GM15510 (cell line): ENCODE measurements at regions not wholly inside any gene's neighbourhood (a gene's known extent, or its start where the extent isn't known, plus 50 kb on each side); places are given as distances from the start of the nearest gene placed in this dataset.

Experiments
- POLR2A ChIP-seq: IDR thresholded peaks from 3 replicates; pipeline ENCODE4 v1.6.1; 2011; ENCODE audit warnings: borderline replicate concordance; ENCODE audit not compliant: insufficient read length; ENCODE audit errors: extremely low read depth

GRCh38 chr15:31151301-31152233, 50.0 kb upstream of the TRPM1 start:
- no peak for TF ChIP-seq POLR2A

- TF ChIP-seq POLR2A = no peak
Measured at GRCh38 chr15:31153531-31153930, 52.0 kb upstream of the TRPM1 start.

- no peak for TF ChIP-seq POLR2A
Measured at GRCh38 chr15:31155151-31155550, 53.6 kb upstream of the TRPM1 start.

- TF ChIP-seq POLR2A = no peak
Measured at GRCh38 chr15:31156226-31156625, 54.7 kb upstream of the TRPM1 start.

- no peak for TF ChIP-seq POLR2A
Measured at GRCh38 chr15:31156808-31157207, 55.3 kb upstream of the TRPM1 start.

GRCh38 chr15:31157644-31158069, 56.1 kb upstream of the TRPM1 start:
- no peak for TF ChIP-seq POLR2A

- no peak for TF ChIP-seq POLR2A
Measured at GRCh38 chr15:31158858-31159569, 57.5 kb upstream of the TRPM1 start.

- TF ChIP-seq POLR2A = no peak
Measured at GRCh38 chr15:31159837-31160236, 58.3 kb upstream of the TRPM1 start.

GRCh38 chr15:31160297-31160696, 58.8 kb upstream of the TRPM1 start:
- TF ChIP-seq POLR2A = no peak

GRCh38 chr15:31160740-31161495, 59.4 kb upstream of the TRPM1 start:
- TF ChIP-seq POLR2A = no peak

GRCh38 chr15:31161951-31162350, 60.4 kb upstream of the TRPM1 start:
- TF ChIP-seq POLR2A = no peak

GRCh38 chr15:31162721-31163510, 61.4 kb upstream of the TRPM1 start:
- TF ChIP-seq POLR2A = no peak

- TF ChIP-seq POLR2A = no peak
Measured at GRCh38 chr15:31163769-31164572, 62.4 kb upstream of the TRPM1 start.

GRCh38 chr15:31164573-31164912, 63.0 kb upstream of the TRPM1 start:
- TF ChIP-seq POLR2A = no peak

- no peak for TF ChIP-seq POLR2A
Measured at GRCh38 chr15:31169558-31169957, 68.0 kb upstream of the TRPM1 start.

- TF ChIP-seq POLR2A = no peak
Measured at GRCh38 chr15:31171731-31172130, 70.2 kb upstream of the TRPM1 start.
